ENCODE measurements at regions not wholly inside any gene's neighbourhood (a gene's known extent, or its start where the extent isn't known, plus 50 kb on each side); places are given as distances from the start of the nearest gene placed in this dataset.

DNA sequence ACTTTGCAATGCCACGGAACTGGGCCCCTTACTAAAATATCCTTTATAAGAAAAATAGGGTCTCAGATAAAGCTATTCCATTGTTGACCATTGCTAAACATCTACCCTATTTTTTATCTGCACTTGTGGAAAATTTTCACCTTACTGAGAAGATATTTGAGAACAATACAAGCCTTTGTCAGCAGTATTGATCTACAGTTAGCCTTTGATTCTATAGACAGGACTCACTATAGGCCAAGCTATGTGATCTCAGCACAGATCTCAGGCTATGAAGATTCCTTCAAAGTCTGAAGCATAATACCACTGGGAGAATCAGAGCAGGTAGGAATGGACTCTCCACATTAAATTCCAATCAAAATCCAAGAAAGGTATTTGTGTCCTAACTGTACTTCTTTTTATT lies 1099.7 kb downstream of the DIAPH3 start:
- TF ChIP-seq ZNF138 (tag by site-specific recombination; IDR thresholded peaks at IDR 0.05; ENCODE audit: borderline replicate concordance) = no peak
- TF ChIP-seq, protein P1, sequence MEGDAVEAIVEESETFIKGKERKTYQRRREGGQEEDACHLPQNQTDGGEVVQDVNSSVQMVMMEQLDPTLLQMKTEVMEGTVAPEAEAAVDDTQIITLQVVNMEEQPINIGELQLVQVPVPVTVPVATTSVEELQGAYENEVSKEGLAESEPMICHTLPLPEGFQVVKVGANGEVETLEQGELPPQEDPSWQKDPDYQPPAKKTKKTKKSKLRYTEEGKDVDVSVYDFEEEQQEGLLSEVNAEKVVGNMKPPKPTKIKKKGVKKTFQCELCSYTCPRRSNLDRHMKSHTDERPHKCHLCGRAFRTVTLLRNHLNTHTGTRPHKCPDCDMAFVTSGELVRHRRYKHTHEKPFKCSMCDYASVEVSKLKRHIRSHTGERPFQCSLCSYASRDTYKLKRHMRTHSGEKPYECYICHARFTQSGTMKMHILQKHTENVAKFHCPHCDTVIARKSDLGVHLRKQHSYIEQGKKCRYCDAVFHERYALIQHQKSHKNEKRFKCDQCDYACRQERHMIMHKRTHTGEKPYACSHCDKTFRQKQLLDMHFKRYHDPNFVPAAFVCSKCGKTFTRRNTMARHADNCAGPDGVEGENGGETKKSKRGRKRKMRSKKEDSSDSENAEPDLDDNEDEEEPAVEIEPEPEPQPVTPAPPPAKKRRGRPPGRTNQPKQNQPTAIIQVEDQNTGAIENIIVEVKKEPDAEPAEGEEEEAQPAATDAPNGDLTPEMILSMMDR (tag by site-specific recombination; IDR thresholded peaks at IDR 0.05) = no peak
- TF ChIP-seq, protein P2, sequence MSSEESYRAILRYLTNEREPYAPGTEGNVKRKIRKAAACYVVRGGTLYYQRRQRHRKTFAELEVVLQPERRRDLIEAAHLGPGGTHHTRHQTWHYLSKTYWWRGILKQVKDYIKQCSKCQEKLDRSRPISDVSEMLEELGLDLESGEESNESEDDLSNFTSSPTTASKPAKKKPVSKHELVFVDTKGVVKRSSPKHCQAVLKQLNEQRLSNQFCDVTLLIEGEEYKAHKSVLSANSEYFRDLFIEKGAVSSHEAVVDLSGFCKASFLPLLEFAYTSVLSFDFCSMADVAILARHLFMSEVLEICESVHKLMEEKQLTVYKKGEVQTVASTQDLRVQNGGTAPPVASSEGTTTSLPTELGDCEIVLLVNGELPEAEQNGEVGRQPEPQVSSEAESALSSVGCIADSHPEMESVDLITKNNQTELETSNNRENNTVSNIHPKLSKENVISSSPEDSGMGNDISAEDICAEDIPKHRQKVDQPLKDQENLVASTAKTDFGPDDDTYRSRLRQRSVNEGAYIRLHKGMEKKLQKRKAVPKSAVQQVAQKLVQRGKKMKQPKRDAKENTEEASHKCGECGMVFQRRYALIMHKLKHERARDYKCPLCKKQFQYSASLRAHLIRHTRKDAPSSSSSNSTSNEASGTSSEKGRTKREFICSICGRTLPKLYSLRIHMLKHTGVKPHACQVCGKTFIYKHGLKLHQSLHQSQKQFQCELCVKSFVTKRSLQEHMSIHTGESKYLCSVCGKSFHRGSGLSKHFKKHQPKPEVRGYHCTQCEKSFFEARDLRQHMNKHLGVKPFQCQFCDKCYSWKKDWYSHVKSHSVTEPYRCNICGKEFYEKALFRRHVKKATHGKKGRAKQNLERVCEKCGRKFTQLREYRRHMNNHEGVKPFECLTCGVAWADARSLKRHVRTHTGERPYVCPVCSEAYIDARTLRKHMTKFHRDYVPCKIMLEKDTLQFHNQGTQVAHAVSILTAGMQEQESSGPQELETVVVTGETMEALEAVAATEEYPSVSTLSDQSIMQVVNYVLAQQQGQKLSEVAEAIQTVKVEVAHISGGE (tag by site-specific recombination; conservative IDR thresholded peaks at IDR 0.05; ENCODE audit: low read depth) = no peak
- TF ChIP-seq, protein P3, sequence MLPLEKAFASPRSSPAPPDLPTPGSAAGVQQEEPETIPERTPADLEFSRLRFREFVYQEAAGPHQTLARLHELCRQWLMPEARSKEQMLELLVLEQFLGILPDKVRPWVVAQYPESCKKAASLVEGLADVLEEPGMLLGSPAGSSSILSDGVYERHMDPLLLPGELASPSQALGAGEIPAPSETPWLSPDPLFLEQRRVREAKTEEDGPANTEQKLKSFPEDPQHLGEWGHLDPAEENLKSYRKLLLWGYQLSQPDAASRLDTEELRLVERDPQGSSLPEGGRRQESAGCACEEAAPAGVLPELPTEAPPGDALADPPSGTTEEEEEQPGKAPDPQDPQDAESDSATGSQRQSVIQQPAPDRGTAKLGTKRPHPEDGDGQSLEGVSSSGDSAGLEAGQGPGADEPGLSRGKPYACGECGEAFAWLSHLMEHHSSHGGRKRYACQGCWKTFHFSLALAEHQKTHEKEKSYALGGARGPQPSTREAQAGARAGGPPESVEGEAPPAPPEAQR (tag by site-specific recombination; IDR thresholded peaks at IDR 0.05) = no peak
- no peak for TF ChIP-seq ZNF184 (tag by site-specific recombination; IDR thresholded peaks at IDR 0.05)

All from HEK293 (cell line).